PC-3 (cell line): ENCODE measurements at regions not wholly inside any gene's neighbourhood (a gene's known extent, or its start where the extent isn't known, plus 50 kb on each side); places are given as distances from the start of the nearest gene placed in this dataset.

Source experiments
- ATAC-seq: fragments of 200-7000 bp; cut with Tn5 transposase; 2 replicates; pipeline ENCODE4 v1.9.1; 2020; ENCODE audit warnings: mild to moderate bottlenecking, moderate library complexity
- BruUV-seq: library from RNA; stranded (reverse); fragments of 400-500 nt; replicated peaks from 2 replicates; lab custom pipeline; 2021; lab: Mats Ljungman, UMichigan
- CTCF ChIA-PET: fragments of 300-600 bp; sonication (Branson Sonifier 250); formaldehyde crosslinking; loops from one replicate; lab custom pipeline; 2022; ENCODE audit warnings: antibody characterized with exemption; lab: Charles Lee
- POLR2A ChIA-PET: fragments of 300-600 bp; sonication (Branson Sonifier 250); formaldehyde crosslinking; loops from one replicate; lab custom pipeline; 2022; ENCODE audit warnings: antibody characterized with exemption; ENCODE audit not compliant: unreplicated experiment; lab: Charles Lee
- DNase-seq: peaks from one replicate; pipeline ENCODE4 v3.0.0-alpha.2; 2015
- H2AFZ ChIP-seq: fragments of 300-600 bp; sonication (generic); 2 replicates; pipeline ENCODE4 v1.6.0; 2016; ENCODE audit warnings: antibody characterized with exemption, low read length
- H3F3A ChIP-seq: fragments of 300-600 bp; sonication (generic); one replicate; pipeline ENCODE4 v1.6.0; 2017; ENCODE audit warnings: antibody characterized with exemption, low read length, control low read depth, mild to moderate bottlenecking; ENCODE audit not compliant: unreplicated experiment
- H3K27ac ChIP-seq: fragments of 300-600 bp; sonication (generic); 2 replicates; pipeline ENCODE4 v1.5.1; 2016; ENCODE audit warnings: mild to moderate bottlenecking, low read length
- H3K27me3 ChIP-seq: fragments of 300-600 bp; sonication (generic); 2 replicates; pipeline ENCODE4 v1.6.1; 2016; ENCODE audit warnings: low read length, mixed read lengths
- H3K36me3 ChIP-seq: fragments of 300-600 bp; sonication (generic); 2 replicates; pipeline ENCODE4 v1.6.1; 2016; ENCODE audit warnings: low read depth, mixed run types, low read length, mixed read lengths
- H3K4me1 ChIP-seq: fragments of 300-600 bp; sonication (generic); 2 replicates; pipeline ENCODE4 v1.5.1; 2016; ENCODE audit warnings: low read length; ENCODE audit not compliant: insufficient read depth
- H3K4me2 ChIP-seq: fragments of 300-600 bp; sonication (generic); 2 replicates; pipeline ENCODE4 v1.6.0; 2016; ENCODE audit warnings: low read length
- H3K4me3 ChIP-seq: fragments of 300-600 bp; sonication (generic); 2 replicates; pipeline ENCODE4 v1.5.1; 2016; ENCODE audit warnings: mild to moderate bottlenecking, low read length, mixed read lengths
- H3K79me2 ChIP-seq: fragments of 300-600 bp; sonication (generic); 2 replicates; pipeline ENCODE4 v1.6.1; 2017; ENCODE audit warnings: low read length, mixed read lengths
- H3K9ac ChIP-seq: fragments of 300-600 bp; sonication (generic); 2 replicates; pipeline ENCODE4 v1.6.0; 2016; ENCODE audit warnings: mild to moderate bottlenecking, low read length
- H3K9me2 ChIP-seq: fragments of 300-600 bp; sonication (generic); replicated peaks from 2 replicates; pipeline ENCODE4 v1.6.1; 2016; ENCODE audit warnings: mixed run types, low read length, mixed read lengths
- H3K9me3 ChIP-seq: fragments of 300-600 bp; sonication (generic); 2 replicates; pipeline ENCODE4 v1.6.1; 2016; ENCODE audit warnings: low read length, mixed read lengths
- H4K20me1 ChIP-seq: fragments of 300-600 bp; sonication (generic); 2 replicates; pipeline ENCODE4 v1.6.1; 2016; ENCODE audit warnings: low read length, mixed read lengths
- EZH2 ChIP-seq: fragments of 300-600 bp; sonication (generic); IDR thresholded peaks from one replicate; pipeline ENCODE4 v1.6.1; 2017; ENCODE audit warnings: antibody characterized with exemption, mild to moderate bottlenecking, low read length; ENCODE audit not compliant: unreplicated experiment
- EZH2phosphoT487 ChIP-seq: fragments of 300-600 bp; sonication (generic); IDR thresholded peaks from 2 replicates; pipeline ENCODE4 v1.6.1; 2018; ENCODE audit warnings: mild to moderate bottlenecking, antibody characterized with exemption, low read length, borderline replicate concordance
- intact Hi-C: fragments of 100-400 bp; cut with micrococcal nuclease; formaldehyde crosslinking; loops from 2 replicates; pipeline ENCODE4 v1.9.0; 2023
- TF ChIP-seq, protein P1 (sequence below): fragments of 300-600 bp; sonication (generic); conservative IDR thresholded peaks from 2 replicates; pipeline ENCODE4 v1.5.1; 2017; ENCODE audit warnings: antibody characterized with exemption, low read depth, mild to moderate bottlenecking, low read length

DNA sequence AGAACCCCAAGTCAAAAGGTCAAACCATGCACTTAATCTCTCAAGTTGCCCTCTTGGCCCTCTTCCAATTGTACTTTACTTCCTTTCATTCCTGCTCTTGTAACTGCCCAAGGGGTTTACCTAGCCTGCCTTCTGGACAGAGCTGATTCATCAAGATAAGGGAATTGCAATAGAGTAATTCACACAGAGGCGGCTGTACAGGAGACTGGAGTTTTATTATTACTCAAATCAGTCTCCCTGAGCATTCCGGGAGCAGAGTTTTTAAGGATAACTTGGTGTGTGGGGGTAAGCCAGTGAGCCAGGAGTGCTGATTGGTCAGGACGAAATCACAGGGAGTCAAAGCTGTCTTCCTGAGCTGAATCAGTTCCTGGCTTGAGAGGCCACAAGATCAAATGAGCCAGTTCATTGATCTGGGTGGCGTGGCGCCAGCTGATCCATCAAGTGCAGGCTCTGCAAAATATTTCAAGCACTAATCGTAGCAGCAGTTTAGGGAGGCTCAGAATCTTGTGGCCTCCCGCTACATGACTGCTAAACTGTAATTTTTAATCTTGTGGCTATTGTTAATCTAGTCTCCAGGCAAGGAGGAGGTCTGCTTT is 590.0 kb downstream of the EPHA3 start:
- no peaks in the 10 kb centered on the region for H3K79me2 ChIP-seq
- H3K4me3 ChIP-seq: no peak overlapping the region
- peaks cover 7% of the 10 kb centered on the region; the same call in 1 of the 2 replicates for H3K4me1 ChIP-seq
- TF ChIP-seq, protein P1, sequence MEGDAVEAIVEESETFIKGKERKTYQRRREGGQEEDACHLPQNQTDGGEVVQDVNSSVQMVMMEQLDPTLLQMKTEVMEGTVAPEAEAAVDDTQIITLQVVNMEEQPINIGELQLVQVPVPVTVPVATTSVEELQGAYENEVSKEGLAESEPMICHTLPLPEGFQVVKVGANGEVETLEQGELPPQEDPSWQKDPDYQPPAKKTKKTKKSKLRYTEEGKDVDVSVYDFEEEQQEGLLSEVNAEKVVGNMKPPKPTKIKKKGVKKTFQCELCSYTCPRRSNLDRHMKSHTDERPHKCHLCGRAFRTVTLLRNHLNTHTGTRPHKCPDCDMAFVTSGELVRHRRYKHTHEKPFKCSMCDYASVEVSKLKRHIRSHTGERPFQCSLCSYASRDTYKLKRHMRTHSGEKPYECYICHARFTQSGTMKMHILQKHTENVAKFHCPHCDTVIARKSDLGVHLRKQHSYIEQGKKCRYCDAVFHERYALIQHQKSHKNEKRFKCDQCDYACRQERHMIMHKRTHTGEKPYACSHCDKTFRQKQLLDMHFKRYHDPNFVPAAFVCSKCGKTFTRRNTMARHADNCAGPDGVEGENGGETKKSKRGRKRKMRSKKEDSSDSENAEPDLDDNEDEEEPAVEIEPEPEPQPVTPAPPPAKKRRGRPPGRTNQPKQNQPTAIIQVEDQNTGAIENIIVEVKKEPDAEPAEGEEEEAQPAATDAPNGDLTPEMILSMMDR: no peak
- no peak for TF ChIP-seq EZH2
- no peak for TF ChIP-seq EZH2phosphoT487
- no peaks in the 10 kb centered on the region for H3K36me3 ChIP-seq
- peak overlapping the region; percentile 28; the same call in 1 of the 2 replicates for H2AFZ ChIP-seq
- ATAC-seq (no peak), DNase-seq (peak; percentile 35)
- no peaks in the 10 kb centered on the region for H3F3A ChIP-seq
- no peak overlapping the region for H3K27ac ChIP-seq
- H3K9ac ChIP-seq: no peak overlapping the region
- ChIA-PET POLR2A (no interaction called here), CTCF (no interaction called here)
- H3K27me3 ChIP-seq: no peaks in the 10 kb centered on the region
- no TSS peak for BruUV-seq
- no peaks in the 10 kb centered on the region for H3K9me2 ChIP-seq
- H3K9me3 ChIP-seq: no peaks in the 10 kb centered on the region
- no peak overlapping the region for H3K4me2 ChIP-seq
- H4K20me1 ChIP-seq: no peaks in the 10 kb centered on the region
- intact Hi-C loops: no loop called here

DNA sequence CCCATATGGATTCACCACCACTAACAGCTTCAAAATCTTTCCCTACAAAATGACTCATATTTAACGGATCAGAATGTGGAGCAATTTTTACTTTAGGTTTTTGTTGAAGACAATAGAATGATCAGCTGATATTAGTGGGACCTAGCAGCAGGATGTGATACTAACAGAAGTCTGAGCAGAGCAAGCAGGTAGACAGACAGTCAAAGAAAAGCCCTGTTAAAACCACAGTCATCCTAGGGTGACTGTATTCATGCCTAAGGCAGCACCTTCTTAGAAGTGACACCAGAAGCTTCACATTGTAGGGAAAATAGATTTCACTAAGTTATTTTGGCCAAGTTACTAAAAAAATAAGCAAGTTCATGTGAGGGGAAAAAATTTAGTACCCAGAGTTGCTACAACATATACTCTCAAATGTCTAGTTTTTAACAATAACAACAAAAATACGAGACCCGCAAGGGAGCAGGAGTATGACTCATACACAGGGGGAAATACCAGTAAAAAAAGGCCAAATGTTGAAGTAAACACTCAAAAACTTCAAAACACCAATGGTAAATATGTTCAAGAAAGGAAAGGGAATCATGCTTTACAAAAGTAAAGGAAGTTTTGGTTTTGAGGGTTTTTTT is 590.9 kb downstream of the EPHA3 start:
- Histone ChIP-seq H3K27ac (no peak overlapping the region), H3K9me3 (no peaks in the 10 kb centered on the region)
- DNase-seq: no peak

More for the DNA sequence above, 590.9 kb downstream of the EPHA3 start:
- POLR2A ChIA-PET: no interaction called here
- Histone ChIP-seq H3K79me2 (no peaks in the 10 kb centered on the region), H3K4me3 (no peak overlapping the region), H3K4me2 (no peak overlapping the region), H3F3A (no peaks in the 10 kb centered on the region), H3K4me1 (peaks cover 7% of the 10 kb centered on the region; the same call in 1 of the 2 replicates), H3K9me2 (no peaks in the 10 kb centered on the region), H3K27me3 (no peaks in the 10 kb centered on the region), H3K9ac (no peak overlapping the region), H4K20me1 (no peaks in the 10 kb centered on the region), H3K36me3 (no peaks in the 10 kb centered on the region), H2AFZ (no peak overlapping the region)
- CTCF ChIA-PET: no interaction called here
- ATAC-seq: no peak
- TF ChIP-seq, protein P1: no peak
- TF ChIP-seq EZH2phosphoT487: no peak
- no TSS peak for BruUV-seq
- intact Hi-C loops: no loop called here
